ENCODE measurements at regions not wholly inside any gene's neighbourhood (a gene's known extent, or its start where the extent isn't known, plus 50 kb on each side); places are given as distances from the start of the nearest gene placed in this dataset.

DNA sequence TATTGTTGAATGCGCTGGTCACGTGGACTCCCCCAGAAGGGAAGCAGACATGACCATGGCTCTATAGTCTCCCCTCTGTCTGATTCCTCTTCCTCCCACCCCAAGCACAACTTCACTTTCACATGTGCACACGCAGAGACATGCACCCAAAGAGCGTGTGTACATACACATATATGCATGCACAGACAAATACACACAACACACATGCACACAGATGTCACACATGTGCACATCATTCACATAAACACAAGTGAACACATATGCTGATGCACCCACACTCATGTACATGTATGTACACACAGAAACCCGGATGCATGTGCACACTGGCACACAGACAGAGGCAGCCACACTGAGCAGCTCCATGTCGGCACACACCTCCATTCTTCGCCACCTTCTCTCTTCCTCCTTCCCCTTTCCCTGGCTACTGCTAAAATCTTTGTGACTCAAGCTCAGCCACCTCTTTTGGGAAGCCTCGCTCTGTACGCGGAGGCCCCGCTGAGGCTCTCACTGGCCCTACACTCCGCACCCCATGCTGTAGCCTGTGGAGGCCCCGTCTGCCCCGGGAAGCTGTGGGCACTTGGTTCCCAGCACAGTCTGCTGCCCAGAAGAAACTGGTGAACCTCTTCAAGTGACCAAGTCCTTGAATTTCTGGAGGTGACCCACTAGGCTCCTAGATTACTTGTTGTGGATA lies 101.6 kb upstream of the TEX51 start:
- DNase-seq = no peak

DNA sequence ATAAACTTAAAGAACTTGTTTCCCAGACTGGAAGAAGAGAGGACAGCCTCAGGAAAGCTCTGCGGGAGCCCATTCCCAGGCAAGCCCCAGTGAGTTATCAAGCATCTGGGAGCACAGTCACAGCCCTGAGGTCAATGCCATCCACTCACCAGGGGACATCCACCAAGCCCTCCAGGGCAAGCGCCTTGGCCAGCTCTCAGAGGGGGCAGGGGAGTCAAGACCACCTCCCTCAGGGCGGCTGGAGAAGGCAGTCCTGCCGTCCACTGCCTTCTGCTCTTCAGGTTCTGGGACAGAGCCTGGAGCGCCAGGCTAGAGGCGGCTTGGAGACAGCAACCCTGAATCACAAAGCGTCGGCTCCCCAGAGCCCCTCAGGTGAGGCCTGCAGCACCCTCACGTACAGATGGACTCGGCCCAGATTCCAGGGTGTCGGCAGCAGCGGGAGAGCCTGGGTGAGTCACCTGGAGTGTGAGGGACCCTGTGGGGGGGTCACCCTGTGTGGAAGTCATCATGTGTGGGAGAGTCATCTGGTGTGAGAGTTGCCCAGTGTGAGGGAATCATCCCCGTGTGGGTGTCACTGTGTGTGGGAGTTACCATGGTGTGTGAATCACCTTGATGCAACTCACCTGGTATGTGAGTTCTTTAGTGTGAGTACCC lies 100.9 kb upstream of the TEX51 start:
- no peak for DNase-seq

DNA sequence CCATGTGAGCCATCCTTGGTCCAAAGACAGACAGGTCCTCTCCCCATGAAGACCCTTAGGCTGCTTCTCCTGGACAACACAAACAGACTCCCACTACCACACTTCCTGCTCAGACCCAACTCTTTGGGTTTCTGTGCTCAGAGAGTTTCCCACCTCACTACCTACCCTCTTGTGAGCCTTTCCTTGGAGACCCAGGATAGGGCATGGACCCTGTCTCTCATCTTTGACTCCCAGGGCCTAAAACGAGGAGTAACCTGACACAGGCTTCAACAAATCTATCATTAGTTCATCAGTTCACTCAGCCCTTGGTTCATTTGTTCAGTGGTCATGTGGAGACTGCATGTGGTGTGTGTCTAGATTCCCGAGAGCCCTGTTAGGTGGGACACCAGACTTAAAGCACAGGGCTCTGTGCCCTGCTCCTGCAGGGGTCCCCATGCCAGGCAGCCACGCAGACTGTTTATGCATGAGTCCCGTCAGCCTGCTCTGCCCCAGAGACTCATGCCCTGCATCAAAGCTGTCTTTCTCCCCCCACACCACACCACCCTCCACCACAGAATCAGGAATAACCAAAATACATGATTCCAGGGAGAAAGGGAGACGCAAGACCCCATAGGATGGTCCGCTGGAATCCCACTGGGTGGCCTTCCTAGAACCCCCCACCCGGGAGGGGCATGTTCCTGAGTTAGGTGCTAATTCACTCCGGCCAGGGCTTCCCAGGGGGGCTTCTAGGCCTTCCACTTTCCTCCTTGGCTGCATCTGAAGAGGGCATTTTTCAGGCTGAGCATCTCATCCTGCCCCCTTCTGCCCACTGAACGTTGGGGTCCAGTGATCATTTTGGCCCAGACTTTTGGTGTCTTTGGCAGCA lies 100.2 kb upstream of the TEX51 start:
- DNase-seq = no peak

DNA sequence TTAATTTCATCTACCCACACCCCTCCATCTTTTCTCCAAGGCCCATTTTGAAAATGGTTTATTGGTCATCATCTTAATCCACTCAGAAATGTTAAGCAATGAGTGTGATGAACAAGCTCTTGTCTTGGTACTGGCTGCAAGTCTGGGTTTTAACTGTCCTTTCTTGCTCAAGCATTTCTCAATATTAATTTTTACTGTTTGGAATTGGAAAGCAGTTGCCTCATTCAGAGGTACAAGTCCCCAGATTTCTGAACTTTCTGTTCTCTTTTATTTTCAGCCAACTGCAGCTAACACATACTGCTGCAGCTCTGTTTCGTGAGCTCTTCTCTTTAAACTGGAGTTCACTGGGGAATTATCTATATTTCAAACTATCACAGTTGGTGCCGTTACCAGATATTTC lies 99.4 kb upstream of the TEX51 start:
- no peak for DNase-seq

DNA sequence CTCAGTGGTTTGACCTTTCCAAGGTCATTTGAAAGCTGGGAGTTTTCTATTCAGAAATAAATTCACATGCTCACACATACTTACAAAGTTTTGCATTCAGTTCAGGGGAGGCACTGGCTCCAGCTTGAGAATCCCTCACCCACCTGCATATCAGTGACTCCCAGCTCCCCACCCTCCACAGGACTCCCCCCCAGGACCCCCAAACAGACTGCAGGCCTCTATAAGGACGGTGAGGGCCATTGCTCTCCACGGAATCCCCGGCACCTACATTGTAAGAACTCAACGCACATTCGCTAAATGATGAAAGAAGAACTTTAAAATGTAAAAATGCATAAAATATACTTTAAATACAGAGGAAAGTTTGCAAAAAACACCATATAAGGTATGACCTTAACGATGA lies 97.2 kb upstream of the TEX51 start:
- DNase-seq = no peak

DNA sequence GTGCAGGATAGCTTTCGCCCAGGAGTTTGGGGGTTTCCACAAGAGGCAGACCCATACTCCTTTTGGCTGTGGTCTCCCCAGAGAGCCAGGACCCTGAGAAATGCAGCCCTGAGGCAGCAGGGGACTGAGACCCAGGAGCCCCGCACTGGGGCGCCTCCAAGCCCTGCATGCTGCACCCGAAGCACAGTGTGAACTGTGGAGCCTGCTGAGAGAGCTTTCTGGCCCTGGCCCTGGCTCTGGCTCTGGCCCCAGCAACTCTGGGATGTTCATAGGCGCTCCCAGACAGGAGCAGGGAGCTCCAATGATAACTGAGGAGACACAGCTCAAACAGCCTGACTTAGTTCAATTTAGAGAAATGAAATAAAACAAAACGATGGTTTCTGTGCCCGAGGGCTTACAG lies 96.4 kb upstream of the TEX51 start:
- no peak for DNase-seq

DNA sequence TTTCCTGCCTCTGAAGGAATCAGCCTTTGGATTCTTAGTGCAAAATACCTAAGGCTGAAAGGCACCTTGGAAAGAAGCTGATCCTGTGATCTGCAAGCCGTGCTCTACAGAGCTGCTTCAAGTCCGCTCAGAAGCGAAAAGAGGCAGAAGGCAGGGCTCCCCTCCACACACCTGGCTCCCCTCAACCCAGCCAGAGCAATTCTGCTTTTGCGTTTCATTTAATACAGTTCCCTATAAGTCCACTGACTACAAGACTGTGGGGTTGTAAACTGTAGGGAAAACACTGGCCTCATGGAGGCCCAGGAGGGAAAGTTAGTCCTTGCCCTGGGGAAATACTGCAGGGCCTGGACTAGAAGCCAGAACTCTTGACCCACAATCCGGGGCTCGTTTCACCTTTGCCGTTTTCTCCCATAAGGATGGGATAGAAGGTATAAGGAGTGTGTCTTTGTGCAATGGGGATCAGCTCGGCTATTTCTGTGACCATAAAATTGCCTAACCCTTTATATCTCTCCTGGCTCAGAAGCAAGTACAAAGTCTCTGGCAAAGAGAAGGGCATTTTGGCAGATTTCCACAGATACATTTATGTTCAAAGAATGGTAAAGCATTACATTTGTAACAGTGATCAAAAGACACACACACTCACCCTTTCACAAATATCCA lies 95.8 kb upstream of the TEX51 start:
- no peak for DNase-seq

DNA sequence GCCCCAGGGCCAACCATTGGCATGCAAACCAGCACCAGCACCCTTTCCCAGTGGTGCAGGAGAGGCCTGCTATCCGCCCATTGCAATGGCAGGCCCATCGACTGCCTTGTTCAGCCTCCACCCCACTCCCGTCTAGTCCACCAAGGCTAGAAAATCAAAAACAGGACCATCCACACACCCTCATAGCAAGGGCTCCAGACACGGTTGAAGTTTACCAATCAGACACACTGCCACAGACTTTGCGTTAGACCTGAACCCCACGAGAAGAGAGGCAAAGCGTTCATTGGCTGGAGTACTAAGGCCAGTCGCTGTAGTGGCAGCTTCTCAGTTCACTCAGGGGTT lies 95.3 kb upstream of the TEX51 start:
- no peak for DNase-seq

DNA sequence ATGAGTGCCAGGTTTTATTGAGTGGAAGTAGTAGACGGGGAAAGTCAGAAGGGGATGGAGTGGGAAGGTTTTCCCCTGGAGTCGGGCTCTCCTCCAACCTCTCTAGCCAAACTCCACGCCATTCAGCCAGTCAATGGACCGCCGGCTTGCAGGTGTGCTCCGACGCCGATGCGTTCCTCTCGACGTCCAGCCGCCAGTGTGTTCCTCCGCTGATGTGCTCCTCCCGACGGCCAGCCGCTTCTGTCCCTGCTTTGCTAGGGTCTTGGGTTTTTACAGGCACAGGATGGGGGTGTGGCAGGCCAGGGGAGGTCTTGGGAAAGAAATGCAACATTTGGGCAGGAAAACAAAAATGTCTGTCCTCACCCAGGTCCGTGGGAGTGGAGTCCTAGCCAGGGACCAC lies 94.3 kb upstream of the TEX51 start:
- DNase-seq = no peak

DNA sequence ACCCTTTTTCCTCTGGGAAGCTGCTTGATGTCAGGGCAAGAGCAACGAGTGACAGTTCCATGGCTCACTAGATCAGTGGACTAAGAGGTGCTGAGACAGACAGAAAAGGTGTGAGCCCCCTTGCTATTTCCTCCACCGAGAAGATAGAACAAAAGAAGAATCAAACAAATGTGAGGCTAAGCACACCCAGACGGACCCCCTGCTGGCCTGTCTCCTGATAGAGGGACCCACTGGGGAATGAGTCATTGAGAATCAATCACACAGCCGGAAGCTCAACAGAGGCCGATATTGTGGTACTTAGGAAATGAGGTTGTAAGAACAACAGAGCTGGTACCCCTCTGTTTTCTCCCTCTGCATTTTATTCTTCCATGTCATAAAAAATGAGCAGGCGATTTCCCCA lies 89.8 kb upstream of the TEX51 start:
- DNase-seq = no peak

DNA sequence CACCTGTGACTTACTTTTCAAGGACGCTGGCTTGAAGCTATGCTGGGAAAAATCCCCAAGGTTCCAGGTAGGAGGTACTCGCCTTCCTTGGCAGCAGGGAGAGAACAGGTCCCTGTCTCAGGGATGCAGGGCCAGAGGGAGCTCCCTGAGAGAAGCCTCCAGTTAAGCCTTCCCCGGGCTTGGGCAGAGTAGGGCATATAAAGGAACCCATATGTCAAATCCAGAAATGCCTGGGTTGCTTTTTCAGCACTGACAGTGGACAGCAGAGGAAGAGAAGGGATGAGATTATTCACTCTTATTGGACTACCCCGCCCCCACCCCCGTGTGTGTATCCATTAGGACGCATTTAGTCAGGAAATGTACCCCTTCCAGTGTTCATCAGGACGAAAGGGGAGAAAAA lies 89.3 kb upstream of the TEX51 start:
- DNase-seq = no peak

DNA sequence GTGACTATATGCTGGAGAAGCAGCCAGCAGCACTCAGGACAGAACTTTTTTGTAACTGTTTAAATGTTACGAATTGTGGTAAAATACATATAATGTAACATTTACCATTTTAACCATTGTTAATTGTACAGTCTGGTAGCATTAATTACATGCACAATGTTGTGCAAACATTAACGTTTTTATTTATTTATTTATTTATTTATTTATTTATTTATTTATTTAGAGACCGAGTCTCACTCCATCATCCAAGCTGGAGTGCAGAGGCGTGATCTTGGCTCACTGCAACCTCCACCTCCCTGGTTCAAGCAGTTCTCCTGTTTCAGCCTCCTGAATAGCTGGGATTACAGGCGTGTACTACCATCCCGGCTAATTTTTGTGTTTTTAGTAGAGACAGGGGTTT lies 88.7 kb upstream of the TEX51 start:
- no peak for DNase-seq

DNA sequence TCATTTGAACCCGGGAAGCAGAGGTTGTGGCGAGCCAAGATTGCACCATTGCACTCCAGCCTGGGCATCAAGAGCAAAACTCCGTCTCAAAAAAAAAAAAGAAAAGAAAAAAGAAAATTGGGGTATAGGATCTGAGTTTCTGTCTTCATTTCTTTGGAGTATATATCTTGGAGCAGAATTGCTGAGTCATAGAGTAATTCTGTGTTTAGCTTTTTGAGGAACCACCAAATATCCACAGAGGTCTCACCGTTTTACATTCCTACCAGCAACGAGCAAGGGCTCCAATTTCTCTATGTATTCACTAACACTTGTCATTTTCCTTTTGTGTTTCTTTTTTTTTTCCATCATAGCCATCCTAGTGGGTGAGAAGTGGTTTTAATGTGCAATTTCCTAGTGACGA lies 87.6 kb upstream of the TEX51 start:
- no peak for DNase-seq

DNA sequence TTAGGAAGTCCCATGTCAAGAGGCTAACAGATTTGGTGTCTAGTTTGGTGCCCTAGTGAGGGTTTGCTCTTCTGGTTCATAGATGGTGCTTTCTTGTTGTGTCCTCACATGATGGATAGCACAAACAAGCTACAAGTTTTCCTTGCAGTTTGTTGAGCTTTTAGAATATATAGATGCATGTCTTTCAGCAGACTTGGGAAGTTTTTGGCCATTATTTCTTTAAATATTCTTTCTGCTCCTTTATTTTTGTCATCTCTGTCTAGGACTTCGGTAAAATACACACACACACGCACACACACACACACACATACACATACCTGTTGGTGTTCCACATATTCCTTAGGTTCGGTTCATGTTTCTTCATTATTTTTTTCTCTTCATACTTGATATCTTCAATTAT lies 81.5 kb upstream of the TEX51 start:
- no peak for DNase-seq

DNA sequence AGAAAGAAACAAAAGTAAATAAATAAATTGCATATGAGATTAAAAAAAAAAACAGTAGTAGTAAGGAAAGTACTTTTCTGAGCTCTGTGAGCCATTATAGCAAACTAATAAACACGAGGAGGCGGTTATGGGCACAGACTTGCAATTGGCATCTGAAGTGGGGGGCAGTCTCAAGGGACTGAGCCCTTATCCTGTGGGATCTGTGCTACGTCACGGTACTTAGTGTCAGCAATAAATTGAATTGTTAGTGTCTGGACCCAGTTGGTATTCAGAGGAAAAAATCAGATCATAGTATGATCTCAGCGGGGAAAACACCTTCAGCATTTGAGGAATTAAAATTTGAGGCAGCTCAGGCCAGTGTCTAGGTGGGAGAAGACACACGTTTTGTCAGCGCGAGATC lies 76.6 kb upstream of the TEX51 start:
- DNase-seq = no peak

DNA sequence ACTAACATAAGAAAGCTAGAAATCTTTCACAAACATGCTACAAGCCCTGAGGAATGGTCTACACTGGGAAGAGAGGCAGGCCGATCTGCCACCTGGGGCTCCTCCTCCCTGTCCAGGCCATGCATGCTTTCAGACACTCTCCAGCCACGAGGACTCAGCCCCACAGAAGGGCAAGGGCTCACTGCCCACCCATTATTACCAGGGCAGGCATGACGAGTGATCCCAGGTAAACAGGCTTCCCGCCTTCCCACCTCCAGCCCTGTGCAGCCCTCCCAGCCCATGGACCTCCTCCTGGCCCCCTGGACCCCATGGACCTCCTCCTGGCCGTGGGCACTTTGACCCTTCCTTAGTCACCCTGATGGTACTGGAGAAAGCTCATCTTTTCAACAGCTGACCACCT lies 75.8 kb upstream of the TEX51 start:
- DNase-seq = no peak

DNA sequence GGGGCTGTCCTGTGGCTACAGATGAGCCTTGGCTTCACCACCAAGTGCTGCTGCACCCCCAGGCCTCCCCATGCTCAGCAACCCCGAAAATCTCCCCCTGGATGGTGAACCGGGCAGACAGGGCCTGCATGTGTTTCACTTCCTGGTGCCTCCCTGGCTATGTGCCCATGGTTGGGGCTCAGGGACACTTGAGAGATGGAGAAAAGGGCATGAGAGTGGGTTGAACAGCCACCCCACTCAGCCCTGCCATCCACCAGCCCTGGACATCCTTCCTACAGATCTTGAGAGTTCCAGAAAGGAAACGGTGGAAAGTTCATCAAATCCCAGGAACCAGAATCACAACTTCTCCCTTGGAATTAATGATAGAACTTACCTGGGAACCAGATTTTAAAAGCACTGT lies 74.7 kb upstream of the TEX51 start:
- no peak for DNase-seq

DNA sequence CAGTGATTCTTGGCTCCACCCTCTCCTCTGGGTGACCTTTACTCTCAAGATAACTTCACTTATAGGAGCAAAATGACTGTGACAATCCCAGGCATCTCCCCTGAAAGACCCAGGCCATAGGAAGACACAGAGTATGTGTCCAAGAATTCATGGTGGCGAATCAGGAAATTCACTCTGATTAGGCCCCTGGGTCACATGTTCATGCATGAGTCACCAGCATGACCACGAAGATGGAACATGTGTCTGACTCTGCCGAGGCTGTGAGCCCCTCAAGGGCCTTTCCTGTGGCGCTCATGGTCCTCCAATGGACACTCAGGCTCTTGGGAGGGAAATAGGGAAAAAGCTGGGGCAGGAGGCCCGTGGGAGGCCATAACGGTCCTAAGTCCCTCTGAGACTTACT lies 74.0 kb upstream of the TEX51 start:
- no peak for DNase-seq

DNA sequence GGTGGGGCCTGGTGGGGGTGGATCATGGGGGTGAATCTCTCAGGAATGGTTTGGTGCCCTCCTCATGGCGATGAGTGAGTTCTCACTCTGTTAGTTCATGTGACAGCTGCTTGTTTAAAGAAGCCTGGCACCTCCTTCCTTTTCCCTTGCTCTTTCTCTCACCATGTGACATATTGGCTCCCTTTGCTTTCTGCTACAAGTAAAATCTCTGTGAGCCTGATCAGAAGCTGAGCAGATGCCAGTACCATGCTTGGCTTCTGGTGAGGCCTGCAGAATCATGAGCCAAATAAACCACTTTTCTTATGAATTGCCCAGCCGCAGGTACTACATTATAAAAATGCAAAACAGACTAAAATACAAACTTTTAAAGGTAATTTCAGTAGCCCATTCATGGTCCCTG lies 73.4 kb upstream of the TEX51 start:
- no peak for DNase-seq

DNA sequence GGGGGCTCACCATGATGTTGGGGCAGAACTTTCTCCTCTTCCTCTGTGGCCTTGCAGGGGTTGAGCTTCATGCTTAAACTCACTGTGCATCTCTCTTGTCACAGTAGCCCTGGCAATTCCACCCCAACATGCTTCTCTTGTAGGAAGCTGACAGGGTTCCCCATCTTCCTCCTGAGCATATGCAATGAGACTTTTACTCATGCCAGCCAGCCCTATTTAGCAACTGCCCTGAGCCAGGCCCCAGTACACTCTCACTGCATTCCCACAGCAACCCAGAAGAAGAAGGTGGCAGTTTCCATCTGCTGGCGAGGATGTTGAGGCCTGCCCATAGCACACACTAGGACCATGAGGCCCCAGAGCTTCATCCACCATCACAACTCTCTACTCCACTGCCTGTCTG lies 72.2 kb upstream of the TEX51 start:
- DNase-seq = no peak

DNA sequence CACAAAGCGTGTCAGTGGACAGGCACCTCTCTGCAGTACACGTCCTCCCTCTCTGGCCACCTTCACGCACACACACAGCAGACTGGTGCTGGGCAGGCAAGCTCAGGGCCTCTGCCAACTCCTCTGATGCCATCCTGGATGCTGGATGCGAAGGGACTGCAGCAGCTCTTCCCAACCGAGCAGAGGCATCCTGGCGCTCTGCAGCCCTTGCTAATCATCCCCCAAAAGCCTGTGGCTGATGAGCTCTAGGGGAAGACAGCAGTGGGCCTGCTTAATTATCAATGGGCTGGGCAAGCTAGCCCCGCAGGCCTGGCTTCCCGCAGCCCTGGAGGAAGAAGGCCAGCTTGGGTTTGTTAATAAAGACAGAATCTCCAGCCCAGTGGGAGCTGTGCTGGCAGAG lies 71.3 kb upstream of the TEX51 start:
- no peak for DNase-seq

DNA sequence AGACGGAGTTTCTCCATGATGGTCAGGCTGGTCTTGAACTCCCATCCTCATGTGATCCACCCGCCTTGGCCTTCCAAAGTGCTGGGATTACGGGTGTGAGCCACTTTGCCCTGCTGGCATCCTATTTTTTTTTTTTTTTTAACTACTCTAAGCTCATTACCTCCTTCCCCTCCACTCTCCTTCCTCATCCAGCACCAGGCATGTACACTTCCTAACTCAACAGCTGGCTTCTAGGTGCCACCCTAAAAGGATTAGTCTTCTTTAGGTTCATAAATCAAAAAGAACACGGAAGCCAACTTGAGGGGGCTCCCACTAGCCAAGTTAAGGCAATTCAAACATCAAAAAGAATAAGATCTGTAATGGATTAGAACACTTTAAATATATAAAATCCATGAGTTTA lies 70.6 kb upstream of the TEX51 start:
- DNase-seq = no peak

DNA sequence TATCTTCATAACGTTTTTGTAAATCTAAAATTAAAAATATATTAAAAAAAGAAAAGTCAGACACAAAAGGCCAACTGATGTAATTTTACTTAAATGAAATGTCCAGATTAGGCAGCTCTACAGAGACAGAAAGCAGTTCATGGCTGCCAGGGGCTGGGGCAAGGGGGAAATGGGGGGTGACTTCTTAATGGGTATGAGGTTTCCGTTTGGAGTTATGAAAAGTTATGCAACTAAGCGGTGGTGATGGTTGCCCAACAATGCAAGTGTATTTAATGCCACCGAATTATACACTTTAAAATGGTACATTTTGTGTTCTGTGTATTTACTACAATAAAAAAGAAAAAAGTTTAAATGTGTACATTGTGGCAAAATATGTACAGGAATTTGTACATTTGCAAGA lies 70.2 kb upstream of the TEX51 start:
- DNase-seq = no peak

All from bone marrow (tissue), 2 donors.